PFSK-1 (cell line): ENCODE measurements at regions not wholly inside any gene's neighbourhood (a gene's known extent, or its start where the extent isn't known, plus 50 kb on each side); places are given as distances from the start of the nearest gene placed in this dataset.

Source experiments
- FOXP2 ChIP-seq: optimal IDR thresholded peaks from 2 replicates; pipeline ENCODE3; 2011; ENCODE audit warnings: borderline replicate concordance, control low read depth, inconsistent platforms; ENCODE audit not compliant: insufficient read depth; ENCODE audit errors: extremely low read length, extremely low read depth
- POLR2AphosphoS5 ChIP-seq: IDR thresholded peaks from 2 replicates; pipeline ENCODE4 v1.6.1; 2012; ENCODE audit warnings: low read depth, mild to moderate bottlenecking, control low read depth, low read length, moderate library complexity
- REST ChIP-seq, 2 experiments: IDR thresholded peaks; 2 replicates each; pipeline versions ENCODE4 v1.6.1 to v1.8.0; 2011 to 2012; ENCODE audit warnings: low read depth in 2 of 2, low read length in 2 of 2, control low read depth in 1 of 2, inconsistent platforms in 1 of 2, mild to moderate bottlenecking in 1 of 2, moderate library complexity in 1 of 2; ENCODE audit not compliant: insufficient read depth in 1 of 2
- SIN3A ChIP-seq: IDR thresholded peaks from 2 replicates; pipeline ENCODE4 v1.6.1; 2012; ENCODE audit warnings: mild to moderate bottlenecking, low read length, moderate library complexity, borderline replicate concordance; ENCODE audit not compliant: insufficient read depth
- TAF1 ChIP-seq: IDR thresholded peaks from 2 replicates; pipeline ENCODE4 v1.6.1; 2012; ENCODE audit warnings: low read length, control low read depth, borderline replicate concordance; ENCODE audit not compliant: insufficient read depth

- TF ChIP-seq TAF1 (no peak), FOXP2 (no peak), POLR2AphosphoS5 (no peak)
These were observed 208.3 kb upstream of the FANCL start for GRCh38 chr2:58449286-58450010.

GRCh38 chr2:58448845-58449244, 207.7 kb upstream of the FANCL start:
- no peak for TF ChIP-seq FOXP2
- TF ChIP-seq POLR2AphosphoS5, result no peak
- no peak for TF ChIP-seq TAF1
- no peak for TF ChIP-seq REST (IDR thresholded peaks at IDR 0.05; ENCODE audit: insufficient read depth in 1 of 2, low read depth in 2 of 2, low read length in 2 of 2)
- TF ChIP-seq SIN3A, result no peak

DNA sequence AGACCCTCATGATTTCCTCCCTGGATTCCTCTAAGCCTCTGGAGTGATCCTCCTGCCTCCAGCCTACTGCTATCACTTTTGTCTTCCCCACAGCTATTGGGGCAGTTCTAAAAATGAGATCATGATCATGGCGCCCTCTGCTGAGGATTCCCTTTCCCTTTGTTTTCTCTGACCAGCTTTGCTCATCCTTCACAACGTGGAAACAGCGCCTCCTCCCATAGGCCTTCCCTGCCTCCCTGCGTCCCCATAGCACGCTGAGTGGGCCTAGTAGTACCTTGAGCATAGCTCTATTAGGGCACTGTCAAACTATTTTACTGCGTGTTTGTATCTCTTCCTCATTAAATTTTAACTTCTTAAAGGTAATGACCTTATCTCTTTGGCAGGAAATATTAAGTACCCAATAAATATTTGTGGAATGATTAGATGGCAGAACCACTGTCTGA, 207.0 kb upstream of the FANCL start:
- no peak for TF ChIP-seq SIN3A
- TF ChIP-seq TAF1, result no peak

DNA sequence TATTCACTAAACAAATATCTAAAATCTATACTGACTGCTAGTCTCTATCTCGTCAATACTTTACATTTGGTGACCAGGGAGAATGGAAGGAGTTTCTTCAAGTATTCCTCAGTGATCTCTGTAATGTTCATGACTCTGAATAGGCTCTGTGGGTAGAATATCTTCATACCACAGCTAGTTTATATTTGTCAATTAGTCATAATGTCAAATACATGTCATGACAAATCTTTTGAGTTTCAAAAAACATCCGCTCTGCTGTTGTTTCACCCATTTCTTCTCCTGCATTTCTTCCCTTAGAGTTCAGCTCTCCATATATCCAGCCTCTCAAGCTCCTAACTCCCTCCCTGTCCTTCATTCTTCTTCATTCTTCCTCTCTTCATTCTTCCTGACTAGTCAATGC, 206.5 kb upstream of the FANCL start:
- TF ChIP-seq FOXP2 (no peak), REST (IDR thresholded peaks at IDR 0.05; ENCODE audit: insufficient read depth in 1 of 2, low read depth in 2 of 2, low read length in 2 of 2) (no peak), TAF1 (no peak), SIN3A (no peak), POLR2AphosphoS5 (no peak)

DNA sequence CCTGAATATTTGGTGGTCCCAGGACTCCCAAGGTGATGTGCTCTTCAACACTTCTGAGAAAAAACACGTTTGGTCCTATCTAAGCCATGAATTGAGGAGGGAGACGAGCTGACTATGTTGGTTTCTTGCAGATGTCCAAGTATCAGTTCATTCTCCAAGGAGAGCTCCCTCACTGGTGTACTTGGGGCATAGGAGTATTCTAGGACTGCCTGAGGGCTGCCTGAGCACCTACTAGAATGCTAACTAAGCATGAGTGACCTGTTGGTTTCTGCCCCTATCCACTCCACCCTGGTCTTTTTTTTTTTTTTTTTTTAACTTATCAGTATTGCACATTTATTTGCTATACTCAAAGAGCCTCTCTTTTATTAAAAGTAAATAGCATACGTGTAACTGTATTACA, 200.5 kb upstream of the FANCL start:
- TF ChIP-seq POLR2AphosphoS5 (no peak), TAF1 (no peak), FOXP2 (no peak), REST (IDR thresholded peaks at IDR 0.05; ENCODE audit: insufficient read depth in 1 of 2, low read depth in 2 of 2, low read length in 2 of 2) (no peak), SIN3A (no peak)

- no peak for TF ChIP-seq SIN3A
- TF ChIP-seq POLR2AphosphoS5, result no peak
- TF ChIP-seq TAF1, result no peak
- TF ChIP-seq FOXP2, result no peak
- no peak for TF ChIP-seq REST (IDR thresholded peaks at IDR 0.05; ENCODE audit: insufficient read depth in 1 of 2, low read depth in 2 of 2, low read length in 2 of 2)
These were observed 195.7 kb upstream of the FANCL start for GRCh38 chr2:58436872-58437271.
